ENCODE measurements at regions not wholly inside any gene's neighbourhood (a gene's known extent, or its start where the extent isn't known, plus 50 kb on each side); places are given as distances from the start of the nearest gene placed in this dataset.

DNA sequence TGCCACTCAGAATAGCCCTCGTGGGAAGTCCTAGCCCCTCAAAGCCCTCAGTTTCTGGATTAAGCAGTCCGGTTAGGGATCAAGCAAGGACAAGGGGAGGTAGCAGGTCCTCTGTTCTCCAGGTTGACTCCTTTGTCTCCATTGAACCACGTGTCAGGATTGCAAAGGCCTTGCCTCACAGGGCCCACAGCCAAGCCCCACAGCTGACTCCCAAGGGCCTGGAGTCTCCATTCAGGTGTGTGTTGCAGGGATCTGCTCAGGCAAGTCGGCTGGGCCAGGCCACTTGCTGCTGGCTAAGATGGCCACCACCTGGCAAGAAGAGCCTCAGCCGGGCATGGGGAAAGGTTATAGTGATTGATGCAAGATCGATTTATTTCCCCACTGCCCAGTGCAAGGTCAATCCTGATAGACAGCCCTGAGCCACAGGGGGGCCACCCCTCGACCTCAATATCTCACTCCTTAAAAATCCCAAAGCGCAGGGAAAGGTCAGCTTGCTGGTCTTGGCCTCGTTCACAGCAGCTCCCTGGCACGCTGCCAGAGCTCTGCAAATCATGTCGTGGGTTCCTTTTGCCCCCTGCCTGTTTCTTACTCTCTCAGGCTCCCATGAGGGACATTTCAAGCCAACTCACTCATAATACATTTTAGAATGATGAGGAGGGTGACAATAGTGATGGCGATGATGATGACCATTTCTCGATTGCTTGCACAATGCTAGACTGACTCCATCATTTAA is 75.9 kb downstream of the EDN3 start:
- no peak overlapping the region for H3K4me3 Mint-ChIP-seq
- H3K4me1 Mint-ChIP-seq, result no peaks in the 10 kb centered on the region
- H3K27ac Mint-ChIP-seq, result no peak overlapping the region
- no peaks in the 10 kb centered on the region for H3K36me3 Mint-ChIP-seq
- peaks cover 22 to 25% of the 10 kb centered on the region in 2 donors for H3K27me3 Mint-ChIP-seq
- ATAC-seq (replicated peaks) (no peak), DNase-seq (no peak)
- H3K9me3 Mint-ChIP-seq, result no peaks in the 10 kb centered on the region

GRCh38 chr20:59376998-59377397 is 76.6 kb downstream of the EDN3 start:
- no peak for ATAC-seq (replicated peaks)
- DNase-seq, result no peak
- Mint-ChIP-seq H3K4me3 (no peak overlapping the region), H3K4me1 (no peaks in the 10 kb centered on the region), H3K27ac (no peak overlapping the region), H3K9me3 (no peaks in the 10 kb centered on the region), H3K36me3 (no peaks in the 10 kb centered on the region), H3K27me3 (peaks cover 22 to 25% of the 10 kb centered on the region in 2 donors)

- H3K4me1 Mint-ChIP-seq, result no peaks in the 10 kb centered on the region
Measured at GRCh38 chr20:59377842-59378241, 77.4 kb downstream of the EDN3 start.

GRCh38 chr20:59378396-59378795 is 78.0 kb downstream of the EDN3 start:
- Mint-ChIP-seq H3K27me3 (peaks cover 17 to 19% of the 10 kb centered on the region in 2 donors), H3K4me3 (no peak overlapping the region), H3K36me3 (no peaks in the 10 kb centered on the region), H3K9me3 (no peaks in the 10 kb centered on the region), H3K27ac (no peak overlapping the region), H3K4me1 (no peaks in the 10 kb centered on the region)
- ATAC-seq (replicated peaks) (no peak), DNase-seq (no peak)

More at GRCh38 chr20:59377842-59378241, 77.4 kb downstream of the EDN3 start:
- Mint-ChIP-seq H3K27me3 (peaks cover 22 to 25% of the 10 kb centered on the region in 2 donors), H3K4me3 (no peak overlapping the region), H3K36me3 (no peaks in the 10 kb centered on the region), H3K9me3 (no peaks in the 10 kb centered on the region), H3K27ac (no peak overlapping the region)
- DNase-seq, result no peak
- ATAC-seq (replicated peaks), result no peak

GRCh38 chr20:59378966-59379365 is 78.6 kb downstream of the EDN3 start:
- Mint-ChIP-seq H3K4me3 (no peak overlapping the region), H3K36me3 (no peaks in the 10 kb centered on the region), H3K27me3 (peaks cover 12 to 14% of the 10 kb centered on the region in 2 donors), H3K9me3 (no peaks in the 10 kb centered on the region), H3K27ac (no peak overlapping the region), H3K4me1 (no peaks in the 10 kb centered on the region)
- ATAC-seq (replicated peaks) (no peak), DNase-seq (no peak)

- H3K4me1 Mint-ChIP-seq, result peaks cover 3 to 7% of the 10 kb centered on the region in 2 donors
- H3K36me3 Mint-ChIP-seq, result no peaks in the 10 kb centered on the region
- H3K27me3 Mint-ChIP-seq, result peaks cover 12% of the 10 kb centered on the region in 2 donors
- H3K9me3 Mint-ChIP-seq, result no peaks in the 10 kb centered on the region
- ATAC-seq (replicated peaks), result no peak
- H3K4me3 Mint-ChIP-seq, result no peak overlapping the region
- H3K27ac Mint-ChIP-seq, result no peak overlapping the region
- DNase-seq, result no peak
Measured at GRCh38 chr20:59381689-59382088, 81.3 kb downstream of the EDN3 start.

- Mint-ChIP-seq H3K9me3 (no peaks in the 10 kb centered on the region), H3K27me3 (peaks cover 12 to 14% of the 10 kb centered on the region in 2 donors), H3K36me3 (no peaks in the 10 kb centered on the region), H3K4me1 (peaks cover 3 to 7% of the 10 kb centered on the region in 2 donors), H3K27ac (no peak overlapping the region), H3K4me3 (no peak overlapping the region)
- ATAC-seq (replicated peaks) (no peak), DNase-seq (no peak)
Measured at GRCh38 chr20:59382157-59382725, 81.8 kb downstream of the EDN3 start.

DNA sequence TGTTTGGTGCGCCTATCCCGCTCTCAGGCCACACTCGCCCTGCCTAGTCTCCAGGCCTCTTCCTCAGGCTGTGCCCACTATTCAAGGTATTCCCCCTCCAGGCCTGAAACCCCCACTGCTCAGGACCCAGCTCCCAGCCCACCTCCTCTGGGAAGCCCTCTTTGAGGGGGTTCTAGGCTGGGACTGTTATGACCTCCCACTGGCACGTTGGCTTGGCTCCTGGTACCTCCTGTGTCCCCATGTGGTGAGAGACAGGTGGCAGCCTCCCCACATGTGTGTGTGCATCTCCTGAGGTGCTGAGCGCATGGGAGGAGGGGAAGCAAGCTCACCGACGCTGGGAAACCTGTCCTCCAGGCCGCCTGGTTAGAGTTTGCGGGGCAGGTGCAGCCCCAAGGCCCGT is 82.5 kb downstream of the EDN3 start:
- Mint-ChIP-seq H3K36me3 (no peaks in the 10 kb centered on the region), H3K27ac (no peak overlapping the region), H3K27me3 (peaks cover 12 to 20% of the 10 kb centered on the region in 2 donors), H3K4me1 (peaks cover 3 to 7% of the 10 kb centered on the region in 2 donors), H3K4me3 (no peak overlapping the region), H3K9me3 (no peaks in the 10 kb centered on the region)
- ATAC-seq (replicated peaks) (no peak), DNase-seq (no peak)

DNA sequence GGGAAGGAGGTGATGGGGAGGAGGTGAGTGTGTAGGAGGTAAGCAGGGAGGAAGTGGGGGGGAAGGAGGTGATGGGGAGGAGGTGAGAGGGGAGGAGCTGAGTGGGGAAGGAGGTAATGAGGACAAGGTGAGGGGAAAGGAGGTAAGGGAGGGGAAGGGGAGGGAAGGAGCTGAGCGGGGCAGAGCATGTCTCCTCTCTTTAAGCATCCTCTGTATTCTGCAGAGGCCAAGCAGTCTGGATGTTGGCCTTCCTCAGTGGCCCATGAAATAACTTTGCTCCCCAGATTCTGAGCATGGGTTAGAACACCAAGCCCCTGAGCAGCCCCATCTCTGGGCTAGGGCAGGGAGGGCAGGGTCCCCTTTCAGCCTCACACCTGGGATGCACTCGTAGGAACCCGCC is 84.6 kb downstream of the EDN3 start:
- ATAC-seq (replicated peaks) (no peak), DNase-seq (no peak)
- H3K4me1 Mint-ChIP-seq, result peaks cover 3 to 7% of the 10 kb centered on the region in 2 donors
- no peaks in the 10 kb centered on the region for H3K36me3 Mint-ChIP-seq
- peaks cover 11 to 14% of the 10 kb centered on the region in 2 donors for H3K27me3 Mint-ChIP-seq
- H3K27ac Mint-ChIP-seq, result no peak overlapping the region
- no peak overlapping the region for H3K4me3 Mint-ChIP-seq
- peaks cover 0 to 3% of the 10 kb centered on the region in 2 donors for H3K9me3 Mint-ChIP-seq

- DNase-seq (no peak), ATAC-seq (replicated peaks) (peak in 1 of 2 donors; percentile 25)
- Mint-ChIP-seq H3K36me3 (no peaks in the 10 kb centered on the region), H3K4me1 (peaks cover 3 to 7% of the 10 kb centered on the region in 2 donors), H3K27me3 (peaks cover 7 to 11% of the 10 kb centered on the region in 2 donors), H3K9me3 (peaks cover 0 to 3% of the 10 kb centered on the region in 2 donors), H3K27ac (no peak overlapping the region), H3K4me3 (no peak overlapping the region)
Measured at GRCh38 chr20:59385480-59385879, 85.1 kb downstream of the EDN3 start.

DNA sequence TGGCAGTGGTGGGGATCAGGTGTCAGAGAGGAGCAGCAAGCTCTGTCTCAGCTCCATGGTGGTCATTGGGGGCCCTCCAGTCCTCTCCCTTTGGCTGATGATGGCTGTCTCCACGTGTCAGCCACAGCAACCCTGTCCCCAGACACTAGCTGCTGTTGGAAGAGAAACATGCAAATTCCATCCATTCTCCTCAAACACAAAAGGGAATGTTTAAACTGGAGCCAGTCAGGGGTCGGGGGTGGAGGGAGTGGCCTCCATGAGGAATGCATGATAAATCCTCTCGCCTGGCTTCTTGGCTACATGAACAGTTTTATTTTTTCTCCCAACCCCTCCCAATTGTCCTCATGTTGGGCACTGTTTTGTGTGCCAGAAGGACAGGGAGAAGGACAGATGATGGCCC is 86.4 kb downstream of the EDN3 start:
- no peaks in the 10 kb centered on the region for H3K36me3 Mint-ChIP-seq
- no peak for DNase-seq
- H3K9me3 Mint-ChIP-seq, result peaks cover 0 to 3% of the 10 kb centered on the region in 2 donors
- no peak overlapping the region for H3K4me3 Mint-ChIP-seq
- ATAC-seq (replicated peaks), result no peak
- peaks cover 3 to 7% of the 10 kb centered on the region in 2 donors for H3K4me1 Mint-ChIP-seq
- no peak overlapping the region for H3K27ac Mint-ChIP-seq
- peaks cover 7 to 11% of the 10 kb centered on the region in 2 donors for H3K27me3 Mint-ChIP-seq

GRCh38 chr20:59387891-59388290 is 87.5 kb downstream of the EDN3 start:
- Mint-ChIP-seq H3K9me3 (peaks cover 0 to 3% of the 10 kb centered on the region in 2 donors), H3K36me3 (no peaks in the 10 kb centered on the region), H3K4me1 (peaks cover 3 to 7% of the 10 kb centered on the region in 2 donors), H3K4me3 (no peak overlapping the region), H3K27me3 (peaks cover 7 to 11% of the 10 kb centered on the region in 2 donors), H3K27ac (no peak overlapping the region)
- DNase-seq (no peak), ATAC-seq (replicated peaks) (no peak)

DNA sequence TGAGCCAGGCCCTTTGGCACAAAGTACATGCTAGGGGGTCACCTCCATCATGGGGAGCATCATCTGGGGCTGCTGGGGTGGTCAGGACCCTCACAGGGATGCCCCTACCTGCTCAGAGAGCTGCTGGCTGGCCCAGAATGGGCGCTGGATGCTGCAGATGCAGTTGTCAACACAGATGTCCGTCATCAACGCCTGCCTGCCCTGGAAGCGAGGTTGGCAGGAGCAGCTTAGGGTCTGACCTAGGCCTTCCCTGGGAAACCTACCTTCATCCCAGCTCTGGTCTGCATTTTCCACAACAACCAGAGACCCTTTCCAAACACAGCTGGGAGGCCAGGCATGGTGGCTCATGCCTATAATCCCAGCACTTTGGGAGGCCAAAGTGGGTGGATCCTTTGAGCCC is 88.0 kb downstream of the EDN3 start:
- no peaks in the 10 kb centered on the region for H3K36me3 Mint-ChIP-seq
- DNase-seq (no peak), ATAC-seq (replicated peaks) (no peak)
- peaks cover 11 to 16% of the 10 kb centered on the region in 2 donors for H3K27me3 Mint-ChIP-seq
- no peak overlapping the region for H3K27ac Mint-ChIP-seq
- peaks cover 3 to 7% of the 10 kb centered on the region in 2 donors for H3K4me1 Mint-ChIP-seq
- peaks cover 3 to 7% of the 10 kb centered on the region in 2 donors for H3K9me3 Mint-ChIP-seq
- H3K4me3 Mint-ChIP-seq, result no peak overlapping the region

GRCh38 chr20:59390437-59390836 is 90.0 kb downstream of the EDN3 start:
- no peak for DNase-seq
- H3K9me3 Mint-ChIP-seq, result peaks cover 3 to 7% of the 10 kb centered on the region in 2 donors
- H3K27me3 Mint-ChIP-seq, result peaks cover 12 to 18% of the 10 kb centered on the region in 2 donors
- H3K4me1 Mint-ChIP-seq, result peaks cover 3 to 5% of the 10 kb centered on the region in 2 donors
- H3K4me3 Mint-ChIP-seq, result no peak overlapping the region
- H3K27ac Mint-ChIP-seq, result no peak overlapping the region
- ATAC-seq (replicated peaks), result no peak
- H3K36me3 Mint-ChIP-seq, result no peaks in the 10 kb centered on the region

- H3K4me3 Mint-ChIP-seq, result no peak overlapping the region
- no peak for ATAC-seq (replicated peaks)
- no peak for DNase-seq
- no peaks in the 10 kb centered on the region for H3K4me1 Mint-ChIP-seq
- H3K9me3 Mint-ChIP-seq, result peaks cover 3 to 7% of the 10 kb centered on the region in 2 donors
- H3K27ac Mint-ChIP-seq, result no peak overlapping the region
- peaks cover 12 to 18% of the 10 kb centered on the region in 2 donors for H3K27me3 Mint-ChIP-seq
- H3K36me3 Mint-ChIP-seq, result no peaks in the 10 kb centered on the region
Measured at GRCh38 chr20:59391975-59392374, 91.6 kb downstream of the EDN3 start.

Data from stimulated activated naive B cell treated with anti-CD40 and anti-IgM and Interleukin-4, amounts not matched to agents 10 μg/mL and 1 μg/mL and 100 μg/mL, for 72 hours (primary cell).